Vagina (tissue), 2 donors: ENCODE measurements at regions not wholly inside any gene's neighbourhood (a gene's known extent, or its start where the extent isn't known, plus 50 kb on each side); places are given as distances from the start of the nearest gene placed in this dataset.

Experiments
- DNase-seq, 2 donors: peaks; one replicate each; pipeline ENCODE4 v3.0.0-alpha.2; 2017; ENCODE audit errors: extremely low spot score in 2 of 2
- H3K27ac ChIP-seq: fragments of 200-600 bp; sonication (generic); one replicate; pipeline ENCODE4 v1.5.1; 2019
- H3K27me3 ChIP-seq: fragments of 200-600 bp; sonication (generic); one replicate; pipeline ENCODE4 v1.5.1; 2019
- H3K36me3 ChIP-seq, 2 donors: fragments of 200-600 bp; sonication (generic); one replicate each; pipeline ENCODE4 v1.5.1; 2017 to 2019
- H3K4me1 ChIP-seq: fragments of 200-600 bp; sonication (generic); one replicate; pipeline ENCODE4 v1.5.1; 2019
- H3K4me3 ChIP-seq, 2 donors: fragments of 200-600 bp; sonication (generic); 1 replicate in 1 of 2; 2 replicates in 1 of 2; pipeline ENCODE4 v1.5.1; 2016 to 2019
- H3K9me3 ChIP-seq: fragments of 200-600 bp; sonication (generic); one replicate; pipeline ENCODE4 v1.5.1; 2019
- POLR2A ChIP-seq, 2 donors: fragments of 450-650 bp; IDR thresholded peaks; one replicate each; pipeline ENCODE4 v1.6.1; 2017; ENCODE audit warnings: antibody characterized with exemption in 2 of 2, mild to moderate bottlenecking in 2 of 2, moderate library complexity in 2 of 2
- POLR2AphosphoS5 ChIP-seq, 2 donors: sonication (generic); formaldehyde crosslinking; IDR thresholded peaks; one replicate each; pipeline ENCODE4 v1.9.0; 2017; ENCODE audit warnings: antibody characterized with exemption in 2 of 2, mild to moderate bottlenecking in 2 of 2, low read depth in 1 of 2; ENCODE audit not compliant: insufficient read depth in 1 of 2
- intact Hi-C: fragments of 100-400 bp; cut with DNase I; formaldehyde crosslinking; loops from one replicate; pipeline ENCODE4 v1.15.1; 2023
- TF ChIP-seq, protein P1 (sequence below), 3 experiments: fragments of 450-650 bp in 2 of 3; fragments of 200-600 bp in 1 of 3; sonication (generic) in 1 of 3; IDR thresholded peaks; one replicate each; pipeline ENCODE4 v1.5.1; 2017 to 2019; ENCODE audit warnings: antibody characterized with exemption in 3 of 3, mild to moderate bottlenecking in 2 of 3, moderate library complexity in 2 of 3

DNA sequence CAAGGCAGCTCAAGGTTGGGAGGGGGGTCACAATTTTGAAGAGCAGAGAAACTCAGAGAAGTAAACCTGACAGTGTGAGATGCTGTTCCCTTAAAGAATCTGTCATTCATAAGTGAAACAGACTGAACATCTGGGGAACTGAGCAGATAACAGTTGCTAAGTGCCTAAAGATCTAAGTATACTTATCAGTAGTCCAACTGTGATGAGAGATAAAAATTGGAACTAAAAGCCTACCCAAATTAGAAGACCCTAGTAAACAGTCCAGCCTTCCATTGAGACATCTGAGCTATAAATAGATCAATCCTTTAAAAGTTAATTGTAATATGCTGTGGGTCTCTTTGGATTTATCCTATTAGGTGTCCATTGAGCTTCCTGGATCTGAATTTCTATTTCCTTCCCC is 692.8 kb upstream of the ZNF608 start:
- no peak overlapping the region for H3K4me3 ChIP-seq
- no peaks in the 10 kb centered on the region for H3K4me1 ChIP-seq
- no peaks in the 10 kb centered on the region for H3K27me3 ChIP-seq
- H3K36me3 ChIP-seq = no peaks in the 10 kb centered on the region
- DNase-seq = no peak
- TF ChIP-seq POLR2AphosphoS5 (IDR thresholded peaks at IDR 0.05; ENCODE audit: insufficient read depth in 1 of 2, low read depth in 1 of 2) = no peak
- TF ChIP-seq, protein P1, sequence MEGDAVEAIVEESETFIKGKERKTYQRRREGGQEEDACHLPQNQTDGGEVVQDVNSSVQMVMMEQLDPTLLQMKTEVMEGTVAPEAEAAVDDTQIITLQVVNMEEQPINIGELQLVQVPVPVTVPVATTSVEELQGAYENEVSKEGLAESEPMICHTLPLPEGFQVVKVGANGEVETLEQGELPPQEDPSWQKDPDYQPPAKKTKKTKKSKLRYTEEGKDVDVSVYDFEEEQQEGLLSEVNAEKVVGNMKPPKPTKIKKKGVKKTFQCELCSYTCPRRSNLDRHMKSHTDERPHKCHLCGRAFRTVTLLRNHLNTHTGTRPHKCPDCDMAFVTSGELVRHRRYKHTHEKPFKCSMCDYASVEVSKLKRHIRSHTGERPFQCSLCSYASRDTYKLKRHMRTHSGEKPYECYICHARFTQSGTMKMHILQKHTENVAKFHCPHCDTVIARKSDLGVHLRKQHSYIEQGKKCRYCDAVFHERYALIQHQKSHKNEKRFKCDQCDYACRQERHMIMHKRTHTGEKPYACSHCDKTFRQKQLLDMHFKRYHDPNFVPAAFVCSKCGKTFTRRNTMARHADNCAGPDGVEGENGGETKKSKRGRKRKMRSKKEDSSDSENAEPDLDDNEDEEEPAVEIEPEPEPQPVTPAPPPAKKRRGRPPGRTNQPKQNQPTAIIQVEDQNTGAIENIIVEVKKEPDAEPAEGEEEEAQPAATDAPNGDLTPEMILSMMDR (IDR thresholded peaks at IDR 0.05) = no peak
- no peak for TF ChIP-seq POLR2A (IDR thresholded peaks at IDR 0.05)
- H3K27ac ChIP-seq = no peak overlapping the region
- H3K9me3 ChIP-seq = no peaks in the 10 kb centered on the region
- intact Hi-C loops = no loop called here

DNA sequence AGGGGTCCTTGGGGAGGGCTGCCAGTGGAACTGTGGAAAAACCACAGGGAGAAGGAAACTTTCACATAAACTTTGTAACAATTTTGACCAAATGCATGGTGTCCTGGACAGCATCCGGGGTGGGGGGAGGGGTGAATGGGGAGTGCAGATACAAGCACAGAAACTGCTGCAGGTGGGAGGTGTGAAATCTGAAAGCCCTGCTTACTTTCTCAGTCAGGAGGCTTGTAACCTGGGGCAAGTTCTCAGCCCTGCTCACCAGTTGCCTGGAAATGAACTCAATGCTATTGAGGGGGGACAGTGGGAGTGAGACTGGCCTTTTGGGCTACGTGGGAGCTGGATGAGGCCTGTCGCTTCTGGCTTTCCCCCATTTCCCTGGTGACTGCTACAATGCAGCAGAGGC is 694.5 kb upstream of the ZNF608 start:
- TF ChIP-seq, protein P1 (IDR thresholded peaks at IDR 0.05) = no peak
- TF ChIP-seq POLR2AphosphoS5 (IDR thresholded peaks at IDR 0.05; ENCODE audit: insufficient read depth in 1 of 2, low read depth in 1 of 2) (no peak), POLR2A (IDR thresholded peaks at IDR 0.05) (no peak)
- Histone ChIP-seq H3K36me3 (no peaks in the 10 kb centered on the region), H3K27ac (no peak overlapping the region), H3K4me1 (no peaks in the 10 kb centered on the region), H3K9me3 (no peaks in the 10 kb centered on the region), H3K4me3 (no peak overlapping the region), H3K27me3 (no peaks in the 10 kb centered on the region)
- DNase-seq = no peak
- intact Hi-C loops = loop anchor here (10.0 kb wide), 1 partner anchor 844 kb away; no protein-coding TSS in a partner anchor

DNA sequence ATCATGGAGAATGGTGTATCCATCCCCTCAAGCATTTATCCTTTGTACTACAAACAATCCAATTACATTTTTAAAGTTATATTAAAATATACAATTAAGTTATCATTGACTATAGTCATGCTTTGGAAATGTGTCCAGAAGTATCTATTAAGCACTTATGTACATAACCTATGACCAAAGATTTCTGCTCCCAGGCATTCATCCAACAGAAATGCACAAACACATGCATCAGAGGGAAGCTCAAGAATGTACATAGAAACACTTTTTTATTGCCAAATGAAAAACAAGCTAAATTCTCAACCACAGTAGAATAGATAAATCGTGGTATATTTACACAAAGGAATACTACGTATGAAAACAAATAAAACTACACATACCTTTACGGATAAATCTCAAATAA is 700.5 kb upstream of the ZNF608 start:
- intact Hi-C loops = loop anchor here (10.0 kb wide), 1 partner anchor 838 kb away; no protein-coding TSS in a partner anchor
- H3K9me3 ChIP-seq = no peaks in the 10 kb centered on the region
- H3K4me3 ChIP-seq = no peak overlapping the region
- TF ChIP-seq, protein P1 (IDR thresholded peaks at IDR 0.05) = no peak
- TF ChIP-seq POLR2A (IDR thresholded peaks at IDR 0.05) (no peak), POLR2AphosphoS5 (IDR thresholded peaks at IDR 0.05; ENCODE audit: insufficient read depth in 1 of 2, low read depth in 1 of 2) (no peak)
- DNase-seq = no peak
- no peaks in the 10 kb centered on the region for H3K36me3 ChIP-seq
- H3K27ac ChIP-seq = no peak overlapping the region
- H3K27me3 ChIP-seq = no peaks in the 10 kb centered on the region
- no peaks in the 10 kb centered on the region for H3K4me1 ChIP-seq

DNA sequence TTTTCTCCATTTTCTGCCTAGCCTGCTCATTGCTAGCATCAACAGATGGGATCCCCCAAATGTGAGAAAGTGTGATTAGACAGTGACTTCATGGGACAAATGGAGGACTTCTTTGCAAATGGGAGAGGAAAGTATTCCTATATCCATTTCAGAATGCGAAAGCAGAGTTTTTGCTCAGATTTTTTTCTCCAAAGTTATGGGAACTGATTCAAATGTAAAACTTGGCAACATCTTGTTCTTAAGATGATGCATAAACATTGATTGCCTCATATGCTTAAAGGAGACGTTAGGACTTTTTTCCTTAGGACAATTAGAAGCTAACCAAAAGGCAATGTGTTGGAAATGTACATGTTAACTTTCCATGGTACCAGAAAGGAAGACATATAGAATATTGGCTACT is 704.3 kb upstream of the ZNF608 start:
- no peak overlapping the region for H3K4me3 ChIP-seq
- intact Hi-C loops = no loop called here
- H3K36me3 ChIP-seq = no peaks in the 10 kb centered on the region
- TF ChIP-seq POLR2AphosphoS5 (IDR thresholded peaks at IDR 0.05; ENCODE audit: insufficient read depth in 1 of 2, low read depth in 1 of 2) (no peak), POLR2A (IDR thresholded peaks at IDR 0.05) (no peak)
- TF ChIP-seq, protein P1 (IDR thresholded peaks at IDR 0.05) = no peak
- no peaks in the 10 kb centered on the region for H3K9me3 ChIP-seq
- no peak overlapping the region for H3K27ac ChIP-seq
- no peaks in the 10 kb centered on the region for H3K4me1 ChIP-seq
- no peak for DNase-seq
- no peaks in the 10 kb centered on the region for H3K27me3 ChIP-seq

DNA sequence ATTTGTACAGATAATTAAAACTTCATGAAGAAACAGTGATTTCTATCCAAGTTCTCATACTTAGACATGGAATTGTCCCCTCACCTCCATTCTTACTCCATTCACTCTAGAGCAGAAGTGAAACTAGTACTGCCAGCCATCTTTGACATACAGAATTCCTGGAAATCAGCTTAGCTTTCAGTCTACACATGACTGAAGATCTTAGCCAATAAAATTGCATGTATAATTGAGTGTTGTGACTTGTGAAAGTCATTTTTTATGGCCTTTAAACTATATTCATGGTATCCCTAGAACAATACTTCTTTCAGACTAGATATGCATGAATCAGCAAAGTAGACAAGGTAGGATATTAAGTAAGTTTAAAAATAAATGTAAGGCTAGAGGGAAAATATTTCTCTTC is 705.2 kb upstream of the ZNF608 start:
- Histone ChIP-seq H3K4me1 (no peaks in the 10 kb centered on the region), H3K36me3 (no peaks in the 10 kb centered on the region), H3K9me3 (no peaks in the 10 kb centered on the region), H3K4me3 (no peak overlapping the region), H3K27me3 (no peaks in the 10 kb centered on the region), H3K27ac (no peak overlapping the region)
- intact Hi-C loops = no loop called here
- TF ChIP-seq POLR2AphosphoS5 (IDR thresholded peaks at IDR 0.05; ENCODE audit: insufficient read depth in 1 of 2, low read depth in 1 of 2) (no peak), POLR2A (IDR thresholded peaks at IDR 0.05) (no peak)
- TF ChIP-seq, protein P1 (IDR thresholded peaks at IDR 0.05) = no peak
- no peak for DNase-seq
